Ovary (tissue), 7 donors: ENCODE measurements at regions not wholly inside any gene's neighbourhood (a gene's known extent, or its start where the extent isn't known, plus 50 kb on each side); places are given as distances from the start of the nearest gene placed in this dataset.

Experiments
- DNase-seq, 5 donors: peaks; one replicate each; pipeline ENCODE4 v3.0.0-alpha.2; 2019 to 2020
- H3K27ac ChIP-seq, 2 donors: fragments of 200-600 bp; one replicate each; pipeline versions ENCODE4 v1.5.1 to v1.8.0; 2019 to 2022
- H3K27me3 ChIP-seq: fragments of 200-600 bp; one replicate; pipeline ENCODE4 v1.8.0; 2022
- H3K36me3 ChIP-seq: fragments of 200-600 bp; sonication (generic); one replicate; pipeline ENCODE4 v1.5.1; 2019
- H3K4me1 ChIP-seq: one replicate; pipeline ENCODE4 v1.8.1; 2013; ENCODE audit warnings: mild to moderate bottlenecking, moderate library complexity; ENCODE audit not compliant: insufficient read depth
- H3K4me3 ChIP-seq: fragments of 200-600 bp; sonication (generic); one replicate; pipeline ENCODE4 v1.5.1; 2017
- H3K9me3 ChIP-seq, 2 donors: fragments of 200-600 bp in 1 of 2; sonication (generic) in 1 of 2; one replicate each; pipeline versions ENCODE4 v1.5.1 to v1.8.1; 2013 to 2019; ENCODE audit warnings: mild to moderate bottlenecking in 1 of 2, moderate library complexity in 1 of 2
- CTCF ChIP-seq, 3 donors: fragments of 450-650 bp in 2 of 3; fragments of 200-600 bp in 1 of 3; IDR thresholded peaks; one replicate each; pipeline versions ENCODE4 v1.5.1 to v1.8.0; 2016 to 2022; ENCODE audit warnings: antibody characterized with exemption in 3 of 3, mild to moderate bottlenecking in 1 of 3
- EP300 ChIP-seq: sonication (generic); formaldehyde crosslinking; IDR thresholded peaks from one replicate; pipeline ENCODE4 v1.6.1; 2017; ENCODE audit warnings: antibody characterized with exemption
- POLR2A ChIP-seq: fragments of 450-650 bp; IDR thresholded peaks from one replicate; pipeline ENCODE4 v1.6.1; 2017; ENCODE audit warnings: antibody characterized with exemption, mild to moderate bottlenecking, moderate library complexity
- WGBS, 3 donors: extraction: QIAGEN DNeasy Blood & Tissue Kit in 1 of 3; methylation state at CpG; one replicate each; pipeline versions ENCODE4 v1.1.5 to v1.1.7; 2013 to 2017; 5-methylcytosine and 5-hydroxymethylcytosine counted together
- intact Hi-C, 4 donors: fragments of 100-400 bp; cut with DNase I; formaldehyde crosslinking; loops; one replicate each; pipeline versions ENCODE4 v1.11.0 to v1.15.1; 2022 to 2023
- donor health status: DM: no; HTN: no; CAD: no; lungs with moderate emphysema.
- donor health status: DM: no; HTN: no; CAD: no.
- donor health status: Bipolar disorder and iron deficiency.
- donor health status: DM: no; HTN: no; CAD: no.
- donor health status: DM: yes; HTN: yes; CAD: no.

- no peak overlapping the region for H3K27ac ChIP-seq
- H3K9me3 ChIP-seq = peaks cover 0 to 3% of the 10 kb centered on the region in 2 donors
- TF ChIP-seq POLR2A = no peak
- no peaks in the 10 kb centered on the region for H3K27me3 ChIP-seq
- H3K4me1 ChIP-seq = no peaks in the 10 kb centered on the region
- no peak for DNase-seq
- intact Hi-C loops = no loop called here
- 58 to 65% (median 64%) methylated on average over 6 of the region's 6 CpGs for WGBS, 3 donors
- H3K36me3 ChIP-seq = no peaks in the 10 kb centered on the region
- no peak overlapping the region for H3K4me3 ChIP-seq
Measured at GRCh38 chr1:181341026-181341632, 142.2 kb upstream of the CACNA1E start.

- H3K4me3 ChIP-seq = no peak overlapping the region
- no peaks in the 10 kb centered on the region for H3K36me3 ChIP-seq
- H3K27ac ChIP-seq = no peak overlapping the region
- peaks cover 0 to 3% of the 10 kb centered on the region in 2 donors for H3K9me3 ChIP-seq
- WGBS, 3 donors = 83 to 98% (median 90%) methylated on average over 3 of the region's 3 CpGs
- TF ChIP-seq EP300 = no peak
- no peak for TF ChIP-seq CTCF (IDR thresholded peaks at IDR 0.05)
- no peak for DNase-seq
- intact Hi-C loops = no loop called here
- H3K4me1 ChIP-seq = no peaks in the 10 kb centered on the region
- no peaks in the 10 kb centered on the region for H3K27me3 ChIP-seq
Measured at GRCh38 chr1:181344091-181344490, 139.2 kb upstream of the CACNA1E start.

- TF ChIP-seq CTCF (IDR thresholded peaks at IDR 0.05) = no peak
- TF ChIP-seq POLR2A = no peak
- no peak for TF ChIP-seq EP300
- Histone ChIP-seq H3K27ac (no peak overlapping the region), H3K4me3 (no peak overlapping the region), H3K9me3 (peaks cover 0 to 3% of the 10 kb centered on the region in 2 donors), H3K4me1 (no peaks in the 10 kb centered on the region), H3K27me3 (no peaks in the 10 kb centered on the region), H3K36me3 (no peaks in the 10 kb centered on the region)
- WGBS, 3 donors = 58 to 87% (median 62%) methylated on average over 6 of the region's 6 CpGs
- intact Hi-C loops = loop anchor here in 1 of 4 donors (5.0 kb wide), 1 partner anchor 1467 kb away; no protein-coding TSS in a partner anchor
- DNase-seq = no peak
Measured at GRCh38 chr1:181345146-181345545, 138.2 kb upstream of the CACNA1E start.

- WGBS, 3 donors = 75 to 81% (median 77%) methylated on average over 14 of the region's 14 CpGs
- H3K36me3 ChIP-seq = no peaks in the 10 kb centered on the region
- H3K27me3 ChIP-seq = no peaks in the 10 kb centered on the region
- intact Hi-C loops = loop anchor here in 1 of 4 donors (5.0 kb wide), 1 partner anchor 1465 kb away; no protein-coding TSS in a partner anchor
- no peak overlapping the region for H3K27ac ChIP-seq
- H3K4me3 ChIP-seq = no peak overlapping the region
- peaks cover 0 to 3% of the 10 kb centered on the region in 2 donors for H3K9me3 ChIP-seq
- TF ChIP-seq POLR2A (no peak), CTCF (IDR thresholded peaks at IDR 0.05) (no peak), EP300 (no peak)
- DNase-seq = no peak
- no peaks in the 10 kb centered on the region for H3K4me1 ChIP-seq
Measured at GRCh38 chr1:181347495-181348390, 135.6 kb upstream of the CACNA1E start.

GRCh38 chr1:181349512-181349911 is 133.8 kb upstream of the CACNA1E start:
- Histone ChIP-seq H3K4me3 (no peak overlapping the region), H3K27me3 (no peaks in the 10 kb centered on the region), H3K36me3 (no peaks in the 10 kb centered on the region), H3K27ac (no peak overlapping the region), H3K4me1 (no peaks in the 10 kb centered on the region), H3K9me3 (no peaks in the 10 kb centered on the region)
- no peak for DNase-seq
- 39 to 46% (median 42%) methylated on average over 2 of the region's 2 CpGs for WGBS, 3 donors
- TF ChIP-seq CTCF (IDR thresholded peaks at IDR 0.05) (no peak), EP300 (no peak), POLR2A (no peak)
- intact Hi-C loops = loop anchor here in 1 of 4 donors (5.0 kb wide), 1 partner anchor 1463 kb away; no protein-coding TSS in a partner anchor
